ENCODE measurements at regions not wholly inside any gene's neighbourhood (a gene's known extent, or its start where the extent isn't known, plus 50 kb on each side); places are given as distances from the start of the nearest gene placed in this dataset.
"Not testable (repeated sequence)": the region's sequence is repeated elsewhere in the genome, so short reads cannot be mapped to it uniquely, and the experiment has no call there.

GRCh38 chr6:80592436-80592835, 486.0 kb downstream of the BCKDHB start:
- Histone ChIP-seq H3K27me3 (no peaks in the 10 kb centered on the region), H3K27ac (no peak overlapping the region), H3K4me1 (no peaks in the 10 kb centered on the region), H3K9me3 (no peaks in the 10 kb centered on the region), H3K4me3 (no peak overlapping the region), H3K36me3 (no peaks in the 10 kb centered on the region)
- TF ChIP-seq POLR2A (IDR thresholded peaks at IDR 0.05) (no peak), CTCF (IDR thresholded peaks at IDR 0.05) (no peak), POLR2AphosphoS5 (IDR thresholded peaks at IDR 0.05; ENCODE audit: insufficient read depth in 1 of 2, low read depth in 1 of 2) (no peak)
- no peak for DNase-seq (ENCODE audit: extremely low spot score in 2 of 2)
- intact Hi-C loops (cut with DNase I), result no loop called here

- Histone ChIP-seq H3K36me3 (no peaks in the 10 kb centered on the region), H3K9me3 (no peaks in the 10 kb centered on the region), H3K4me3 (no peak overlapping the region), H3K27ac (no peak overlapping the region), H3K4me1 (no peaks in the 10 kb centered on the region), H3K27me3 (no peaks in the 10 kb centered on the region)
- DNase-seq (ENCODE audit: extremely low spot score in 2 of 2), result no peak
- intact Hi-C loops (cut with DNase I), result no loop called here
- no peak for TF ChIP-seq CTCF (IDR thresholded peaks at IDR 0.05)
- no peak for TF ChIP-seq POLR2AphosphoS5 (IDR thresholded peaks at IDR 0.05; ENCODE audit: insufficient read depth in 1 of 2, low read depth in 1 of 2)
- TF ChIP-seq POLR2A (IDR thresholded peaks at IDR 0.05), result no peak
Measured at GRCh38 chr6:80586242-80586641, 479.8 kb downstream of the BCKDHB start.

GRCh38 chr6:80579391-80580023, 473.0 kb downstream of the BCKDHB start:
- Histone ChIP-seq H3K4me3 (no peak overlapping the region), H3K36me3 (no peaks in the 10 kb centered on the region), H3K27me3 (no peaks in the 10 kb centered on the region), H3K4me1 (no peaks in the 10 kb centered on the region), H3K9me3 (no peaks in the 10 kb centered on the region), H3K27ac (no peak overlapping the region)
- DNase-seq (ENCODE audit: extremely low spot score in 2 of 2), result no peak
- TF ChIP-seq CTCF (IDR thresholded peaks at IDR 0.05), result no peak
- no peak for TF ChIP-seq POLR2AphosphoS5 (IDR thresholded peaks at IDR 0.05; ENCODE audit: insufficient read depth in 1 of 2, low read depth in 1 of 2)
- no peak for TF ChIP-seq POLR2A (IDR thresholded peaks at IDR 0.05)
- intact Hi-C loops (cut with DNase I), result no loop called here

- H3K9me3 ChIP-seq; intact Hi-C loops (cut with DNase I); H3K36me3 ChIP-seq; DNase-seq (ENCODE audit: extremely low spot score in 2 of 2); H3K4me3 ChIP-seq; H3K4me1 ChIP-seq; H3K27ac ChIP-seq; H3K27me3 ChIP-seq: not testable (repeated sequence)
Measured at GRCh38 chr6:80573320-80573719, 466.8 kb downstream of the BCKDHB start.

- H3K27ac ChIP-seq, result no peak overlapping the region
- no peaks in the 10 kb centered on the region for H3K36me3 ChIP-seq
- DNase-seq (ENCODE audit: extremely low spot score in 2 of 2), result no peak
- H3K4me3 ChIP-seq, result no peak overlapping the region
- intact Hi-C loops (cut with DNase I), result no loop called here
- no peaks in the 10 kb centered on the region for H3K9me3 ChIP-seq
- TF ChIP-seq CTCF (IDR thresholded peaks at IDR 0.05), result no peak
- no peak for TF ChIP-seq POLR2AphosphoS5 (IDR thresholded peaks at IDR 0.05; ENCODE audit: insufficient read depth in 1 of 2, low read depth in 1 of 2)
- no peak for TF ChIP-seq POLR2A (IDR thresholded peaks at IDR 0.05)
- no peaks in the 10 kb centered on the region for H3K27me3 ChIP-seq
- H3K4me1 ChIP-seq, result no peaks in the 10 kb centered on the region
Measured at GRCh38 chr6:80566361-80566760, 459.9 kb downstream of the BCKDHB start.
